ENCODE measurements at regions not wholly inside any gene's neighbourhood (a gene's known extent, or its start where the extent isn't known, plus 50 kb on each side); places are given as distances from the start of the nearest gene placed in this dataset.

GRCh38 chr12:13595536-13596443, 385.6 kb downstream of the GRIN2B start:
- no peak for DNase-seq (ENCODE audit: low read depth, low spot score)

- DNase-seq (ENCODE audit: low read depth, low spot score), result no peak
Measured at GRCh38 chr12:13594731-13595514, 386.5 kb downstream of the GRIN2B start.

- no peak for DNase-seq (ENCODE audit: low read depth, low spot score)
Measured at GRCh38 chr12:13592063-13592942, 389.1 kb downstream of the GRIN2B start.

- no peak for DNase-seq (ENCODE audit: low read depth, low spot score)
Measured at GRCh38 chr12:13591488-13591887, 389.9 kb downstream of the GRIN2B start.

- no peak for DNase-seq (ENCODE audit: low read depth, low spot score)
Measured at GRCh38 chr12:13591059-13591458, 390.3 kb downstream of the GRIN2B start.

- no peak for DNase-seq (ENCODE audit: low read depth, low spot score)
Measured at GRCh38 chr12:13588574-13588973, 392.0 kb downstream of the EMP1 start.

- no peak for DNase-seq (ENCODE audit: low read depth, low spot score)
Measured at GRCh38 chr12:13587721-13588390, 391.3 kb downstream of the EMP1 start.

GRCh38 chr12:13586361-13586760, 389.8 kb downstream of the EMP1 start:
- DNase-seq (ENCODE audit: low read depth, low spot score), result no peak

- no peak for DNase-seq (ENCODE audit: low read depth, low spot score)
Measured at GRCh38 chr12:13584541-13584940, 388.0 kb downstream of the EMP1 start.

- DNase-seq (ENCODE audit: low read depth, low spot score), result no peak
Measured at GRCh38 chr12:13583630-13584029, 387.1 kb downstream of the EMP1 start.

- DNase-seq (ENCODE audit: low read depth, low spot score), result no peak
Measured at GRCh38 chr12:13582421-13582820, 385.9 kb downstream of the EMP1 start.

- DNase-seq (ENCODE audit: low read depth, low spot score), result no peak
Measured at GRCh38 chr12:13581031-13581430, 384.5 kb downstream of the EMP1 start.

- DNase-seq (ENCODE audit: low read depth, low spot score), result no peak
Measured at GRCh38 chr12:13580206-13580605, 383.7 kb downstream of the EMP1 start.

- no peak for DNase-seq (ENCODE audit: low read depth, low spot score)
Measured at GRCh38 chr12:13576935-13577500, 380.5 kb downstream of the EMP1 start.

- no peak for DNase-seq (ENCODE audit: low read depth, low spot score)
Measured at GRCh38 chr12:13573698-13574321, 377.3 kb downstream of the EMP1 start.

GRCh38 chr12:13571035-13571434, 374.5 kb downstream of the EMP1 start:
- no peak for DNase-seq (ENCODE audit: low read depth, low spot score)

GRCh38 chr12:13570005-13570694, 373.6 kb downstream of the EMP1 start:
- DNase-seq (ENCODE audit: low read depth, low spot score), result no peak

- DNase-seq (ENCODE audit: low read depth, low spot score), result no peak
Measured at GRCh38 chr12:13566292-13566691, 369.8 kb downstream of the EMP1 start.

GRCh38 chr12:13564266-13564810, 367.8 kb downstream of the EMP1 start:
- no peak for DNase-seq (ENCODE audit: low read depth, low spot score)

- DNase-seq (ENCODE audit: low read depth, low spot score), result no peak
Measured at GRCh38 chr12:13563743-13564125, 367.2 kb downstream of the EMP1 start.
